ENCODE measurements at regions not wholly inside any gene's neighbourhood (a gene's known extent, or its start where the extent isn't known, plus 50 kb on each side); places are given as distances from the start of the nearest gene placed in this dataset.
"Not testable (repeated sequence)": the region's sequence is repeated elsewhere in the genome, so short reads cannot be mapped to it uniquely, and the experiment has no call there.

DNA sequence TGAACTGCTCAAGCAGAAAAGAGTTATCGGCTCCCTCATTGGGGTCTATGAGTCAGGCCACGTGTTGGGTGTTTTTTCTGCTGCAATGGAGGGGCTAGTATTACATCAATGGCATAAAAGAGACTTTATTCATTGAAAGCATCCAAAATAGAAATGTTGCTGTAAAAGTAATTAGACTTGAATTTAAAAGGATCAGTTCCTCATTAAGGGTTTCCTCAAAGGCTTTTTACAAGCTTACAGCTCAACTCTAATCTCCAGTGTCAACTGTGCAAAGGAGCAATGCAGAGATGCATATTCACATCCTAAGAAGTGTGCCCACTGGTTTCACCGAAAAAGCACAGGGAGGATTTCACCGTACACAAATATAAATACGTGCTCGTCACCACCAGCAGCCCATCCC lies 300.3 kb downstream of the FOXO1 start:
- Histone ChIP-seq H3K27me3 (ENCODE audit: insufficient read depth in 3 of 3, low read length in 2 of 3) (no peaks in the 10 kb centered on the region), H3K9me3 (no peaks in the 10 kb centered on the region), H3K27ac (no peak overlapping the region), H3K36me3 (ENCODE audit: insufficient read depth in 1 of 2, low read depth in 1 of 2) (no peaks in the 10 kb centered on the region), H3K4me3 (no peak overlapping the region), H3K4me1 (no peaks in the 10 kb centered on the region)
- DNase-seq (no peak), ATAC-seq (no peak)
- intact Hi-C loops (cut with DNase I), result no loop called here
- TF ChIP-seq, protein P1, sequence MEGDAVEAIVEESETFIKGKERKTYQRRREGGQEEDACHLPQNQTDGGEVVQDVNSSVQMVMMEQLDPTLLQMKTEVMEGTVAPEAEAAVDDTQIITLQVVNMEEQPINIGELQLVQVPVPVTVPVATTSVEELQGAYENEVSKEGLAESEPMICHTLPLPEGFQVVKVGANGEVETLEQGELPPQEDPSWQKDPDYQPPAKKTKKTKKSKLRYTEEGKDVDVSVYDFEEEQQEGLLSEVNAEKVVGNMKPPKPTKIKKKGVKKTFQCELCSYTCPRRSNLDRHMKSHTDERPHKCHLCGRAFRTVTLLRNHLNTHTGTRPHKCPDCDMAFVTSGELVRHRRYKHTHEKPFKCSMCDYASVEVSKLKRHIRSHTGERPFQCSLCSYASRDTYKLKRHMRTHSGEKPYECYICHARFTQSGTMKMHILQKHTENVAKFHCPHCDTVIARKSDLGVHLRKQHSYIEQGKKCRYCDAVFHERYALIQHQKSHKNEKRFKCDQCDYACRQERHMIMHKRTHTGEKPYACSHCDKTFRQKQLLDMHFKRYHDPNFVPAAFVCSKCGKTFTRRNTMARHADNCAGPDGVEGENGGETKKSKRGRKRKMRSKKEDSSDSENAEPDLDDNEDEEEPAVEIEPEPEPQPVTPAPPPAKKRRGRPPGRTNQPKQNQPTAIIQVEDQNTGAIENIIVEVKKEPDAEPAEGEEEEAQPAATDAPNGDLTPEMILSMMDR (IDR thresholded peaks at IDR 0.05), result no peak
- 92 to 96% (median 93%) methylated on average over 6 of the region's 6 CpGs for WGBS, 3 donors

DNA sequence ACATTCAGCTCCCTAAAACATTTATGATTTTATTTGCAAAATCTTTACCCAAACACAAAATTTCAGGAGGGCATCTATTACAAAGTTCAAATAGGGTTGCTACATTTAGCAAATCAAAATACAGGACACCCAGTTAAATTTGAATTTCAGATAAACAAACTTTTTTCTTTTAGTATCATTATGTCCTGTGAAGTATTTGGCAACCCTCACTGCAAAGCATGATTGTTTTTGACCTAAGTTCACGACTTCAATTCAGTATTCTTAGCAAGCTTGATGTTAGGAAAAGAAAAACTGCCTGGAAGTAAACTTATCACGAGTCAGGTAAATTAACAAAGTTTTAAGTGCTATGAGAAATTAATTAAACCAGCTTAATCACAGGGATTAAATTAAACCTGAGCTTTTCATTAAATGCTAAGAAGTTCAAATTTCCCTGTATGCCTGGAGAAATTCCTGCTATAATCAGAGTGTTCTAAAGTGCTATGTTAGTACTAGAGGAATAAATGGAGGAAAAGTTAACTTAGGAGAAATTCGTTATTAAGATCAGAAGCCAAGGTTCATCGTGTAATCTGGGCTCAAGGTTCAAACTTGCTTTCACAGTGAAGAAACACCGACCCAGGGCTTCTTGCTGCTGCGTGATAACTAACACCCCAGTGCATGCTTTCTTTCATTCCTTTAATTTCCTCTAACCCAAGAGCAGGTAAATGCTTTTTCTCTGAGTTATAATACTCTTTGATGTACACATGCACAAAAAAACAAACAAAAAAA lies 298.1 kb downstream of the FOXO1 start:
- TF ChIP-seq, protein P1 (IDR thresholded peaks at IDR 0.05), result no peak
- no peak for DNase-seq
- intact Hi-C loops (cut with DNase I), result no loop called here
- Histone ChIP-seq H3K4me3 (no peak overlapping the region), H3K9me3 (no peaks in the 10 kb centered on the region), H3K27ac (no peak overlapping the region), H3K36me3 (ENCODE audit: insufficient read depth in 1 of 2, low read depth in 1 of 2) (no peaks in the 10 kb centered on the region), H3K4me1 (no peaks in the 10 kb centered on the region), H3K27me3 (ENCODE audit: insufficient read depth in 3 of 3, low read length in 2 of 3) (no peaks in the 10 kb centered on the region)
- 69 to 81% (median 71%) methylated on average over 6 of the region's 6 CpGs for WGBS, 3 donors
- no peak for ATAC-seq

DNA sequence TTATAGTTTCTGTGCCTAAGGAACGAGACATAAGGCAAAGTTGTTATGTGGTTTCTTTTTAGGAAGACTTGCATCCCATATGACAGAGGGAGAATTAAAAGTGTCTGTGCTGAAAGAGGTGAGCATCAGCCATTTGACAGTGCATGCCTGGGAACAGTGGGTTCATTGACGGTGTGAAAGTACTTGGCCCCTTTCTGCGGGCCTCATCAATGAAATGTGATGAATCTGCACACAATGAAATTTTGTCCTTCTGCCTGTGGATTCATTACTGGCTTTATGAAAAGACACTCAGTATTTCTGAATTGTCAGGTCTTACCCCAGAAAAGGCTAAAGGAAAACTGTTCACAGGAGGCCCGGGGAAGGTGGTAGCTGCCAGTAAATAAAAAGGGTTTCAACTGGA lies 295.8 kb downstream of the FOXO1 start:
- H3K4me1 ChIP-seq, result no peaks in the 10 kb centered on the region
- no peak for ATAC-seq
- intact Hi-C loops (cut with DNase I), result no loop called here
- TF ChIP-seq, protein P1 (IDR thresholded peaks at IDR 0.05), result no peak
- H3K9me3 ChIP-seq, result no peaks in the 10 kb centered on the region
- no peak overlapping the region for H3K4me3 ChIP-seq
- DNase-seq, result no peak
- no peaks in the 10 kb centered on the region for H3K27me3 ChIP-seq (ENCODE audit: insufficient read depth in 3 of 3, low read length in 2 of 3)
- no peak overlapping the region for H3K27ac ChIP-seq
- no peaks in the 10 kb centered on the region for H3K36me3 ChIP-seq (ENCODE audit: insufficient read depth in 1 of 2, low read depth in 1 of 2)
- WGBS, 3 donors, result 67 to 86% (median 74%) methylated on average over 4 of the region's 4 CpGs

DNA sequence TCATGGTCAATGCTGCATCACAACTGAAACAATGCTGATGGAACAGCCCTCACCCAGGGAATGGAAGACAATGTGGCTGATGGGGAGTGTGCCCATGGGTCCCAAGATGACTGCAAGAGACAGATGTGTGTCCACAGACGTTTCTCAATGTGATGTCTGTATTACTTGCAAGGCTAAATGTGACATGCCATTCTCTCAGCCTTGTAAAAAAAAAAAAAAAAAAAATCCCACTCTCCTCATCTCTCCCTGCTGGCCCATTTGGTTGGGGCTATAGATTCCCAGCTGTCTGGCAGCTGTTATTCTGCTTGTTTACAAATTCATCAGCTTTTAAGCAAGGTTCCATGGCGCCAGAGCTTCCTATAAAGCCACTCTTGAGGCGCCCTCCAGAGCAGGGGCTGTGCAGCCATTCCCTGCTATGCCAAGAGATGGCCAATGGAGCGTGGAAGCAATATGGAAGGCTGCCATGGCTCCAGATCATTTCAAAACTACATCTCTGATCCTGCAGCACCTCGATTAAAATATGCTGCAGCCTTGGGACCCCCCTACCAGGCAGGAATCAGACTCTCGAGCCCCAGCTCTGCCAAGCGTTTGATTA lies 294.8 kb downstream of the FOXO1 start:
- H3K27ac ChIP-seq, result no peak overlapping the region
- intact Hi-C loops (cut with DNase I), result no loop called here
- WGBS, 3 donors, result 48 to 65% (median 57%) methylated on average over 7 of the region's 7 CpGs
- H3K9me3 ChIP-seq, result no peaks in the 10 kb centered on the region
- TF ChIP-seq, protein P1 (IDR thresholded peaks at IDR 0.05), result no peak
- H3K4me1 ChIP-seq, result no peaks in the 10 kb centered on the region
- H3K36me3 ChIP-seq (ENCODE audit: insufficient read depth in 1 of 2, low read depth in 1 of 2), result no peaks in the 10 kb centered on the region
- DNase-seq (no peak), ATAC-seq (no peak)
- H3K4me3 ChIP-seq, result no peak overlapping the region
- H3K27me3 ChIP-seq (ENCODE audit: insufficient read depth in 3 of 3, low read length in 2 of 3), result no peaks in the 10 kb centered on the region

DNA sequence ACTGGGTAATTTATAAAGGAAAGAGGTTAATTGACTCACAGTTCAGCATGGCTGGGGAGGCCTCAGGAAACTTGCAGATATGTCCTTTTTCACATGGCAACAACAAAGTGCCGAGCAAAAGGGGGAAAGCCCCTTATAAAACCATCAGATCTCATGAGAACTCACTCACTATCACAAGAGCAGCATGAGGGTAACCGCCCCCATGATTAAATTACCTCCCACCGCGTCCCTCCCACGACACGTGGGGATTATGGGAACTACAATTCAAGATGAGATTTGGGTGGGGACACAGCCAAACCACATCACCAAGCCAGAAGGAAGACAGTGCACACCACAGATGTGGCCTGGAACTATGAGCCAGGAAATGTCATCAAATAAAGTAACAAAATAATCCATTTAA lies 292.8 kb downstream of the FOXO1 start:
- ATAC-seq; H3K9me3 ChIP-seq; H3K36me3 ChIP-seq (ENCODE audit: insufficient read depth in 1 of 2, low read depth in 1 of 2); intact Hi-C loops (cut with DNase I); H3K4me1 ChIP-seq; DNase-seq; H3K4me3 ChIP-seq; H3K27me3 ChIP-seq (ENCODE audit: insufficient read depth in 3 of 3, low read length in 2 of 3); H3K27ac ChIP-seq: not testable (repeated sequence)
- WGBS, 3 donors, result 45 to 71% (median 48%) methylated on average over 6 of the region's 6 CpGs
